Upper lobe of right lung (tissue), 1 donor: ENCODE measurements at regions not wholly inside any gene's neighbourhood (a gene's known extent, or its start where the extent isn't known, plus 50 kb on each side); places are given as distances from the start of the nearest gene placed in this dataset.

Experiments used
- ATAC-seq: fragments of 200-7000 bp; cut with Tn5 transposase; one replicate; pipeline ENCODE4 v1.9.1; 2020; ENCODE audit warnings: mild to moderate bottlenecking, moderate library complexity
- DNase-seq: peaks from one replicate; pipeline ENCODE4 v3.0.0-alpha.2; 2020
- H3K27ac ChIP-seq: fragments of 200-600 bp; one replicate; pipeline ENCODE4 v1.8.0; 2022
- H3K27me3 ChIP-seq: fragments of 200-600 bp; one replicate; pipeline ENCODE4 v1.8.0; 2022; ENCODE audit warnings: mild to moderate bottlenecking
- H3K36me3 ChIP-seq: fragments of 200-600 bp; one replicate; pipeline ENCODE4 v1.8.0; 2022
- H3K4me1 ChIP-seq: fragments of 200-600 bp; one replicate; pipeline ENCODE4 v1.8.0; 2022
- H3K4me3 ChIP-seq: fragments of 200-600 bp; one replicate; pipeline ENCODE4 v1.8.0; 2022; ENCODE audit warnings: mild to moderate bottlenecking
- H3K9me3 ChIP-seq: fragments of 200-600 bp; one replicate; pipeline ENCODE4 v1.8.0; 2022
- intact Hi-C: fragments of 100-400 bp; cut with DNase I; formaldehyde crosslinking; loops from one replicate; pipeline ENCODE4 v1.11.0; 2022
- TF ChIP-seq, protein P1 (sequence below): fragments of 200-600 bp; IDR thresholded peaks from one replicate; pipeline ENCODE4 v1.8.0; 2022; ENCODE audit warnings: antibody characterized with exemption
- donor health status: DM: no; HTN: yes; CAD: no; lungs with severe emphysema.

DNA sequence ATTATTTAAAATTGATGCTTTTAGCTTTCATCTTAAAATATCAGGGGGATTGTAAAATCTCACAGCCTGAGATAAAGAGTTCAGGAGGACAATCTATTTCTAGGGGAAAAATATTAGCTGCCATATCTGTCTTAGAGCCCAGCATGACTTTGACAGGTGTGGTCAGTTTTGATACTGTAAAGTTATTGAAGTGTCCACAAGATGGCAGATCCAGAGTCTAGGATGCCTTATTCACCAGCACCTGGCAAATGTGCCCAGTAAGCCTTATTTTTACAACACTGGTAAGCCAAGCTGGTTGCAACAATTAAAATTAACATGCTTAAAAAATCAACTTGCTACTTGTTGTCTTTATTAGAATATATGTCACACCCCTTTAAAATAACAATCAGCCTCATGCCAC is 579.3 kb downstream of the SH2D4B start:
- Histone ChIP-seq H3K4me3 (no peak overlapping the region), H3K27ac (no peak overlapping the region), H3K4me1 (no peaks in the 10 kb centered on the region), H3K27me3 (no peaks in the 10 kb centered on the region), H3K36me3 (no peaks in the 10 kb centered on the region), H3K9me3 (no peaks in the 10 kb centered on the region)
- intact Hi-C loops = no loop called here
- TF ChIP-seq, protein P1, sequence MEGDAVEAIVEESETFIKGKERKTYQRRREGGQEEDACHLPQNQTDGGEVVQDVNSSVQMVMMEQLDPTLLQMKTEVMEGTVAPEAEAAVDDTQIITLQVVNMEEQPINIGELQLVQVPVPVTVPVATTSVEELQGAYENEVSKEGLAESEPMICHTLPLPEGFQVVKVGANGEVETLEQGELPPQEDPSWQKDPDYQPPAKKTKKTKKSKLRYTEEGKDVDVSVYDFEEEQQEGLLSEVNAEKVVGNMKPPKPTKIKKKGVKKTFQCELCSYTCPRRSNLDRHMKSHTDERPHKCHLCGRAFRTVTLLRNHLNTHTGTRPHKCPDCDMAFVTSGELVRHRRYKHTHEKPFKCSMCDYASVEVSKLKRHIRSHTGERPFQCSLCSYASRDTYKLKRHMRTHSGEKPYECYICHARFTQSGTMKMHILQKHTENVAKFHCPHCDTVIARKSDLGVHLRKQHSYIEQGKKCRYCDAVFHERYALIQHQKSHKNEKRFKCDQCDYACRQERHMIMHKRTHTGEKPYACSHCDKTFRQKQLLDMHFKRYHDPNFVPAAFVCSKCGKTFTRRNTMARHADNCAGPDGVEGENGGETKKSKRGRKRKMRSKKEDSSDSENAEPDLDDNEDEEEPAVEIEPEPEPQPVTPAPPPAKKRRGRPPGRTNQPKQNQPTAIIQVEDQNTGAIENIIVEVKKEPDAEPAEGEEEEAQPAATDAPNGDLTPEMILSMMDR = no peak
- ATAC-seq = no peak
- DNase-seq = no peak

DNA sequence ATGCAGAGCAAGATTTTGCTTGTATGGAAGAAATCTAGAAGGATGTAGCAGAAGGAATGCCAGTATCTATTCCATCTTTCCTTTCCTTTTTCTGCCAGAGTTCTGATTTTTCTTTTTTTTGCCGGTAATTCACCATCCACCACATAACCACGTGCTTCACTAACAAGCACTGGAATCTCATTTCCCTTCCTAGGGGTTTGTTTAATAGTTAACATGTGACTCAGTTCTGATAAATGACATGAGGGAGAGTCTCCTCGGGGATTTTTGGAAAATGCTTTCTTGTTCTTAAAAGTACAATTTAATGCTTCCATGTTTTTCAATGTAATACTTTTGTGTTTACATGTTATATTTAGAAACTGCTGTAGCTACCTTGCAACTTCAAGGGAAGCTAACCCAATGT is 590.2 kb downstream of the SH2D4B start:
- Histone ChIP-seq H3K36me3 (no peaks in the 10 kb centered on the region), H3K4me1 (no peaks in the 10 kb centered on the region), H3K9me3 (no peaks in the 10 kb centered on the region), H3K27me3 (no peaks in the 10 kb centered on the region), H3K4me3 (no peak overlapping the region), H3K27ac (no peak overlapping the region)
- TF ChIP-seq, protein P1 = no peak
- ATAC-seq (no peak), DNase-seq (no peak)
- intact Hi-C loops = no loop called here

DNA sequence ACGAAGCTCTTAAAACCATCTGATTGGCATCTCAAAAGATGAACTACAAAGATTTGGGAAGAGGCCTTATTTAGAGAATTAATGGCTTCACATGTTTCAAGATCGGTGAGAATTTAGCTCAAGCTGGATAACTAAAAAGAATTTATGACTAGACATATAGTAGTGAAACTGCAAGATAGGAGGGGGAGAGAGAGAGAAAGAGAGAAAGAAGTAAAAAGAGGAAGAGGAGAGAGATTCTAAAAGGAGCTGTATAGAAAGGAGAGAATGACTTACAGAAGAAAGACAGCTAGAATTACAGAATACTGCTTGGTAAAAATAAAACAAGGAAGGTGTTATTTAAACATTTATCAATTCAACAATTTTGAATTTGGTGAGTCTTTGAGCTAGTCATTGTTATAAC is 592.3 kb downstream of the SH2D4B start:
- ATAC-seq = no peak
- intact Hi-C loops = no loop called here

DNA sequence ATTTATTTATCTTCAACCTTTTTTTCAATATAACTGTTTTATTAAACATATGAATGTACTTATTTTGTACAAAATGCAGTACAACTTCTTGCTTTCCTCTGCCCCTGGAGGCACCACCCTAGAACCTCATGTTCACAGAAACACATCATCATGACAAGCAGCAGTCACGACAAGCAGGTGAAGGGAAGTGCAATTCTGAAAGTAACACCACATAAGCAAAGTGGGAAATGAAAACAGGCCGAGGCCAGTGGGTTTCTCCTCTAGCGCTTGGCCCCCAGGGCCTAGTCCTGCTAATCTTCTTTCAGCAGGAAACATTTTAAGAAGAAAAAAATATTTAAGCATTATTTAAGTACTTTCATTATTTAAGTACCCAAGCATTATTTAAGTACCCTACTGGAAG is 598.1 kb downstream of the SH2D4B start:
- H3K27ac ChIP-seq = no peak overlapping the region
- intact Hi-C loops = no loop called here
- no peaks in the 10 kb centered on the region for H3K9me3 ChIP-seq
- no peak overlapping the region for H3K4me3 ChIP-seq
- no peaks in the 10 kb centered on the region for H3K4me1 ChIP-seq
- TF ChIP-seq, protein P1 = no peak
- H3K27me3 ChIP-seq = no peaks in the 10 kb centered on the region
- no peaks in the 10 kb centered on the region for H3K36me3 ChIP-seq
- no peak for ATAC-seq
- no peak for DNase-seq

More for the DNA sequence above, 592.3 kb downstream of the SH2D4B start:
- DNase-seq = no peak
- Histone ChIP-seq H3K4me1 (no peaks in the 10 kb centered on the region), H3K9me3 (no peaks in the 10 kb centered on the region), H3K27me3 (no peaks in the 10 kb centered on the region), H3K4me3 (no peak overlapping the region), H3K36me3 (no peaks in the 10 kb centered on the region), H3K27ac (no peak overlapping the region)
- TF ChIP-seq, protein P1 = no peak

DNA sequence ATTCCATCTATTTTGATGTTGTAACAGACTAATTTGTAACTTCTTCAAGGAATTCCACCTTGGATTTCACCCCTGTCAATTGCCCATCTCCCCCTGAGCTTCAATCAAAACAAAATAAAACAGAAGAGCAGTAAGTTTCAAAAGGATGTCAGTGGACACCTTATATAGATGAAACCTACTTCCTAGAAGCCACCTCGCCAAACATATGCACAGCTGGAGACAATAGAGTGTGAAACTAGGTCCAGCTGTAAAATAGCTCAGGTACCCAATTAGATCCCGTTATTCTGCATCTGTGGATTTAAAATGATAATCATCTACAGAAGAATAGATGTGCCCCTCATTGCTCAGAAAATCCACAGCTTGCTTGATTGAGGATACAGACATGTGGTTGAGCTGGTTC is 598.6 kb downstream of the SH2D4B start:
- H3K4me3 ChIP-seq = no peak overlapping the region
- H3K27ac ChIP-seq = no peak overlapping the region
- intact Hi-C loops = no loop called here
- DNase-seq (no peak), ATAC-seq (no peak)
- no peaks in the 10 kb centered on the region for H3K36me3 ChIP-seq
- no peaks in the 10 kb centered on the region for H3K27me3 ChIP-seq
- TF ChIP-seq, protein P1 = no peak
- H3K4me1 ChIP-seq = no peaks in the 10 kb centered on the region
- H3K9me3 ChIP-seq = no peaks in the 10 kb centered on the region

DNA sequence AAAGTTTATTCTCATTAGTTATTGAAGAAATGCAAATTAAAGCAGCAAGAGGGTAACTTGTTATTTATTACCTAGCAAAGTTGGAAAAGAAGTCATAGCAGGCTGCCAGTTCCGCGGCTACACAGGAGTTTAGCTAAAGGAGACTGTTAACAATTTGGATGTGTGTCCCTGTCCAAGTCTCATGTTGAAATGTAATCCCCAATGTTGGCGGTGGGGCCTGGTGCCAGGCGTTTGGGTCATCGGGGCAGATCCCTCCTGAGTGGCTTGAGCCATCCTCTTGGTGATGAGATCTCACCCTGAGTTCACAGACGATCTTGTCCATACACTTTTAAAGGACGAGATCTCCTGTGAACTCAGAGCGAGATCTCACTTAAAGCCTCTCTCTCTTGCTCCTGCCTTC is 608.3 kb downstream of the SH2D4B start:
- DNase-seq = no peak
- no peaks in the 10 kb centered on the region for H3K36me3 ChIP-seq
- intact Hi-C loops = no loop called here
- no peak overlapping the region for H3K27ac ChIP-seq
- no peaks in the 10 kb centered on the region for H3K4me1 ChIP-seq
- TF ChIP-seq, protein P1 = no peak
- H3K4me3 ChIP-seq = no peak overlapping the region
- H3K9me3 ChIP-seq = no peaks in the 10 kb centered on the region
- no peaks in the 10 kb centered on the region for H3K27me3 ChIP-seq
- ATAC-seq = no peak
